ENCODE measurements at regions not wholly inside any gene's neighbourhood (a gene's known extent, or its start where the extent isn't known, plus 50 kb on each side); places are given as distances from the start of the nearest gene placed in this dataset.

- H3K4me1 Mint-ChIP-seq: no peaks in the 10 kb centered on the region
- no peaks in the 10 kb centered on the region for H3K9me3 Mint-ChIP-seq
- CTCF ChIA-PET: no interaction called here
- no peaks in the 10 kb centered on the region for H3K27me3 Mint-ChIP-seq
- TF ChIP-seq, protein P1, sequence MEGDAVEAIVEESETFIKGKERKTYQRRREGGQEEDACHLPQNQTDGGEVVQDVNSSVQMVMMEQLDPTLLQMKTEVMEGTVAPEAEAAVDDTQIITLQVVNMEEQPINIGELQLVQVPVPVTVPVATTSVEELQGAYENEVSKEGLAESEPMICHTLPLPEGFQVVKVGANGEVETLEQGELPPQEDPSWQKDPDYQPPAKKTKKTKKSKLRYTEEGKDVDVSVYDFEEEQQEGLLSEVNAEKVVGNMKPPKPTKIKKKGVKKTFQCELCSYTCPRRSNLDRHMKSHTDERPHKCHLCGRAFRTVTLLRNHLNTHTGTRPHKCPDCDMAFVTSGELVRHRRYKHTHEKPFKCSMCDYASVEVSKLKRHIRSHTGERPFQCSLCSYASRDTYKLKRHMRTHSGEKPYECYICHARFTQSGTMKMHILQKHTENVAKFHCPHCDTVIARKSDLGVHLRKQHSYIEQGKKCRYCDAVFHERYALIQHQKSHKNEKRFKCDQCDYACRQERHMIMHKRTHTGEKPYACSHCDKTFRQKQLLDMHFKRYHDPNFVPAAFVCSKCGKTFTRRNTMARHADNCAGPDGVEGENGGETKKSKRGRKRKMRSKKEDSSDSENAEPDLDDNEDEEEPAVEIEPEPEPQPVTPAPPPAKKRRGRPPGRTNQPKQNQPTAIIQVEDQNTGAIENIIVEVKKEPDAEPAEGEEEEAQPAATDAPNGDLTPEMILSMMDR (IDR thresholded peaks at IDR 0.05): no peak
- H3K36me3 Mint-ChIP-seq (ENCODE audit: low read depth): no peaks in the 10 kb centered on the region
- POLR2A ChIA-PET: no interaction called here
- H3K4me3 Mint-ChIP-seq: no peak overlapping the region
- intact Hi-C loops (cut with micrococcal nuclease): no loop called here
- no peak for ATAC-seq (ENCODE audit: low read depth)
- no peak overlapping the region for H3K27ac Mint-ChIP-seq
- DNase-seq: no peak
Observed at GRCh38 chr18:67966224-67966623, 449.7 kb upstream of the DSEL start.

DNA sequence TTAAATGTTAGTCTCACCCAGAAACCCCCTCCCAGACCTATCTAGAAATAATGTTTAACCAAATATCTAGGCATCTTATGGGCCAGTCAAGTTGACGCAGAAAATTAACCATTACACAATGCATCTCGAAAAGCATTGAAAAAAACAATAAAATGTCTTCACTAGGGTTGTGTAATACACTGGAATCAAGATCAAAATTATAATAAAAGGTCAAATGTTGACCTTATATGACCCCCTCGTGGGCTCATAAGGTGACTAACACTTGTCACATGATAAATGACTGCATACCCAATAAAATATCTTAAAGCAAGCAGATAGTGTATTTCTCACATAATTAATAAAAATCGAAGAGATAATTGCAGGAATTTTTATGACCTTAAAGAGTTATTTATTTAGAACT is 447.9 kb upstream of the DSEL start:
- no peak overlapping the region for H3K27ac Mint-ChIP-seq
- ATAC-seq (ENCODE audit: low read depth) (no peak), DNase-seq (no peak)
- H3K9me3 Mint-ChIP-seq: no peaks in the 10 kb centered on the region
- H3K4me1 Mint-ChIP-seq: no peaks in the 10 kb centered on the region
- intact Hi-C loops (cut with micrococcal nuclease): no loop called here
- TF ChIP-seq, protein P1 (IDR thresholded peaks at IDR 0.05): no peak
- POLR2A ChIA-PET: no interaction called here
- H3K4me3 Mint-ChIP-seq: no peak overlapping the region
- CTCF ChIA-PET: no interaction called here
- H3K36me3 Mint-ChIP-seq (ENCODE audit: low read depth): no peaks in the 10 kb centered on the region
- no peaks in the 10 kb centered on the region for H3K27me3 Mint-ChIP-seq

GRCh38 chr18:67961701-67962440 is 445.4 kb upstream of the DSEL start:
- CTCF ChIA-PET: no interaction called here
- no peak for DNase-seq
- ATAC-seq (ENCODE audit: low read depth): no peak
- Mint-ChIP-seq H3K36me3 (ENCODE audit: low read depth) (no peaks in the 10 kb centered on the region), H3K27me3 (no peaks in the 10 kb centered on the region), H3K9me3 (no peaks in the 10 kb centered on the region), H3K4me3 (no peak overlapping the region), H3K27ac (no peak overlapping the region), H3K4me1 (no peaks in the 10 kb centered on the region)
- intact Hi-C loops (cut with micrococcal nuclease): no loop called here
- TF ChIP-seq, protein P1 (IDR thresholded peaks at IDR 0.05): no peak
- POLR2A ChIA-PET: no interaction called here

DNA sequence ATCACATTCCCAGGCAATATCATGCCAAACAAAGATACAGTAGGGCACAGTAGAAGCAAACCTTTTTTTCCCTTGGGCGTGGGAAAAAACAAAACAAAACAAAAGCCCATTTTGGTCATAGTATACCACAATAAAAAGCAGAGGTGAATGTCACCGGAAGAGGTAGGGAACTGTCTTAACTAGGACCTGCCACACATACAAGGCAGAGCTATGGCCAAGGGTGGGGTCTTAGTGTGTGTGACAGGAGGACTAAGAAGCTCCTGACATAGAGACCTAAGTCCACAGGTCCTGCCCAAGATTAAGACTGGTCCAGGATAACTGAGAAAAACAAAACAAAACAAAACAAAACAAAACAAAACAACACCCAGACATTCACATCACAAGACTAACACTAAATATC is 441.2 kb upstream of the DSEL start:
- Mint-ChIP-seq H3K4me1 (no peaks in the 10 kb centered on the region), H3K9me3 (no peaks in the 10 kb centered on the region), H3K36me3 (ENCODE audit: low read depth) (no peaks in the 10 kb centered on the region), H3K27me3 (no peaks in the 10 kb centered on the region), H3K27ac (no peak overlapping the region), H3K4me3 (no peak overlapping the region)
- no peak for DNase-seq
- no peak for ATAC-seq (ENCODE audit: low read depth)
- CTCF ChIA-PET: no interaction called here
- POLR2A ChIA-PET: no interaction called here
- intact Hi-C loops (cut with micrococcal nuclease): no loop called here
- TF ChIP-seq, protein P1 (IDR thresholded peaks at IDR 0.05): no peak

DNA sequence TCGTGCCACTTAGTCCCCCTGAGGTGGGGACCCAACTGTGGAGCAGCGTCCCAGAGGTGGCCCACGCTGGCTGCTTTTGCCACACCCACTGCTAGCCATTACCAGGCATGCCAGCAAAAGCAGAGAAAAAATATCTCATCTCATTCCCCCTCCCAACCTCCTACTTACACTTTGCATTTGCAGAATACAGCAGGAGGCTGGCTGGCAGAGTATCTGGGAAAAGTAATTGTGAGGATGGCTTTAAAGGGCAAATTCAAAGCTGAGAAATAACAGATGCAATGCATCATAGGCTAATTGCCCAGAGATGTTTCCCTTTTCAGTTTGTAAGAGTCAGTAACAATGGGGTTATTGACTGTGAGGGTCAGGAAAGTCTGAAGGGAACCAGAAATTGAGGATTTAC is 438.1 kb upstream of the DSEL start:
- H3K27ac Mint-ChIP-seq: no peak overlapping the region
- DNase-seq (no peak), ATAC-seq (ENCODE audit: low read depth) (no peak)
- ChIA-PET POLR2A (no interaction called here), CTCF (no interaction called here)
- H3K9me3 Mint-ChIP-seq: no peaks in the 10 kb centered on the region
- H3K36me3 Mint-ChIP-seq (ENCODE audit: low read depth): no peaks in the 10 kb centered on the region
- intact Hi-C loops (cut with micrococcal nuclease): no loop called here
- H3K4me1 Mint-ChIP-seq: no peaks in the 10 kb centered on the region
- no peaks in the 10 kb centered on the region for H3K27me3 Mint-ChIP-seq
- no peak overlapping the region for H3K4me3 Mint-ChIP-seq
- TF ChIP-seq, protein P1 (IDR thresholded peaks at IDR 0.05): no peak
